ENCODE measurements at regions not wholly inside any gene's neighbourhood (a gene's known extent, or its start where the extent isn't known, plus 50 kb on each side); places are given as distances from the start of the nearest gene placed in this dataset.
A peak's percentile ranks its signal among the peaks of the same experiment; 100 is the strongest.
"Not testable (repeated sequence)": the region's sequence is repeated elsewhere in the genome, so short reads cannot be mapped to it uniquely, and the experiment has no call there.

DNA sequence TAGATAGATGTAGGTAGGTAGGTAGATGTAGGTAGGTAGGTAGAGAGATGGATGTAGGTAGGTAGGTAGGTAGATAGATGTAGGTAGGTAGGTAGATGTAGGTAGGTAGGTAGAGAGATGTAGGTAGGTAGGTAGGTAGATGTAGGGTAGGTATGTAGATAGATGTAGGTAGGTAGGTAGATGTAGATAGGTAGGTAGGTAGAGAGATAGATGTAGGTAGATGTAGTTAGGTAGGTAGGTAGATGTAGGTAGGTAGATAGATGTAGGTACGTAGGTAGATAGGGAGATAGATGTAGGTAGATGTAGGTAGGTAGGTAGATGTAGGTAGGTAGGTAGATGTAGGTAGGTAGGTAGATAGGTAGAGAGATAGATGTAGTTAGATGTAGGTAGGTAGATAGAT, 62.3 kb upstream of the MORC3 start:
- TF ChIP-seq CTCF (conservative IDR thresholded peaks at IDR 0.05; ENCODE audit: low read depth, low read length) = no peak
- H3K4me3 ChIP-seq (ENCODE audit: low read depth, low read length) = no peak overlapping the region
- DNase-seq (ENCODE audit: low read depth) = no peak

GRCh38 chr21:36260030-36260787, 59.8 kb upstream of the MORC3 start:
- peak; percentile 76 for TF ChIP-seq CTCF (conservative IDR thresholded peaks at IDR 0.05; ENCODE audit: low read depth, low read length)
- peak; percentile 37 for DNase-seq (ENCODE audit: low read depth)
- H3K4me3 ChIP-seq (ENCODE audit: low read depth, low read length) = peak overlapping the region; percentile 57

- no peak for TF ChIP-seq CTCF (conservative IDR thresholded peaks at IDR 0.05; ENCODE audit: low read depth, low read length)
- no peak overlapping the region for H3K4me3 ChIP-seq (ENCODE audit: low read depth, low read length)
- DNase-seq (ENCODE audit: low read depth) = no peak
Observed at GRCh38 chr21:36260802-36261201, 59.2 kb upstream of the MORC3 start.

DNA sequence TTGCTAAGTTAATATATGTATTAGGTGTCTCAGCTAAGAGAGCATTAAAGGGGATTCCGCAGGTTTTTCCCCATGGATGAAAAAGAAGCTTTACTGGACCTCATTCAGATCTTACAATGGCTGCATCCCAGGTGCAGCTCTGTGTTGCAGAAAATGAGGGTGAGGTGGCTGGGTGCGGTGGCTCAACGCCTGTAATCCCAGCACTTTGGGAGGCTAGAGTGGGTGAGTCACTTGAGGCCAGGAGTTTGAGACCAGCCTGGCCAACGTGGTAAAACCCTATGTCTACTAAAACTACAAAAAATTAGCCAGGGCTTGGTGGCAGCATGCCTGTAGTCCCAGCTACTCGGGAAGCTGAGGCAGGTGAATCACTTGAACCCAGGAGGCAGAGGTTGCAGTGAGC, 58.5 kb upstream of the MORC3 start:
- no peak for TF ChIP-seq CTCF (conservative IDR thresholded peaks at IDR 0.05; ENCODE audit: low read depth, low read length)
- no peak overlapping the region for H3K4me3 ChIP-seq (ENCODE audit: low read depth, low read length)
- no peak for DNase-seq (ENCODE audit: low read depth)

DNA sequence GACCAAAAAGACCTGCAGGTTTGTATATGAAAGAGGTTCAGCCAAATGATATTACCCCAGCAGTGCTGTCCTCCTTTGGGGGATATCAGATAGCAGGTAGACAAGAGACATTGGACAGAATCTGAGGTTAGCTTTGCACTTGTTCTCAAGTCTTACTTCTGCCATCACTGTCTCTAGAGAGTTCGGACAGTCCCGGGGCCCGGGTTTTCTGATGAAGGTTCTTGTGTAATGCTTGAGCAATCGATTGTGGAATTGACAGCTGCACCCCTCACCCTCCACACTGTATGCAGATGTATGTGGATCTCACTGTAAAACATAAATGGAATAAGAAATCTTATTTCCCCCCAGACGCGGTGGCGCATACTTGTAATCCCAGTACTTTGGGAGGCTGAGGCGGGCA, 56.2 kb upstream of the MORC3 start:
- TF ChIP-seq CTCF (conservative IDR thresholded peaks at IDR 0.05; ENCODE audit: low read depth, low read length) = no peak
- H3K4me3 ChIP-seq (ENCODE audit: low read depth, low read length) = no peak overlapping the region
- DNase-seq (ENCODE audit: low read depth) = no peak

DNA sequence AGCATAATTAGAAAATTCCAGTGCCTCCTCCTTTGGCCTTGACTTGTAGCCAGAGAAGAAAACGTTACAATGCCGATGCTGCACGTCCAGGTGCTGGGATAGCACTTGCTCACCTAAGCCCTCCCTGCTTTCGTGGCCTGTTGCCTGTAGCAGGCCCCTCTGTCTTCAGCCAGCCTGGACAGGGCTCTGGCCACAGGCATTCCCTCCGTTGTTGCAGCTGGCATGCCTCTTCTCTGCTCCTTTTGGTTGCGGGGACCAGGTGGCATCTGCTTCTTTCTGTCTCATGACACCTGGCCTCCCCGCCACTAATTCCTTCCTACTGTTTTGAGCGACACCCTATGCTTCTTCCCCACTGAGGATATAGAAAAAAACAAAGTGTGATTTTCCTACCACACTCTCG, 54.6 kb upstream of the MORC3 start:
- TF ChIP-seq CTCF (conservative IDR thresholded peaks at IDR 0.05; ENCODE audit: low read depth, low read length) = no peak

GRCh38 chr21:36267828-36268227, 52.2 kb upstream of the MORC3 start:
- not testable (repeated sequence) for DNase-seq (ENCODE audit: low read depth); H3K4me3 ChIP-seq (ENCODE audit: low read depth, low read length)

More for the DNA sequence above, 54.6 kb upstream of the MORC3 start:
- no peak overlapping the region for H3K4me3 ChIP-seq (ENCODE audit: low read depth, low read length)
- DNase-seq (ENCODE audit: low read depth) = no peak

- DNase-seq (ENCODE audit: low read depth); H3K4me3 ChIP-seq (ENCODE audit: low read depth, low read length): not testable (repeated sequence)
Observed at GRCh38 chr21:36268264-36268663, 51.7 kb upstream of the MORC3 start.

Measured in epithelial cell of proximal tubule (primary cell).